Spleen (tissue), 11 donors: ENCODE measurements at regions not wholly inside any gene's neighbourhood (a gene's known extent, or its start where the extent isn't known, plus 50 kb on each side); places are given as distances from the start of the nearest gene placed in this dataset.

Experiments
- DNase-seq: peaks from one replicate; pipeline ENCODE4 v3.0.0-alpha.2; 2020
- H3K27ac ChIP-seq, 8 donors: fragments of 200-600 bp; sonication (generic) in 7 of 8; 1 replicate in 4 of 8; 2 replicates in 4 of 8; pipeline versions ENCODE4 v1.5.0 to v1.8.0; 2016 to 2021; ENCODE audit warnings: inconsistent platforms in 4 of 8, mild to moderate bottlenecking in 4 of 8, moderate library complexity in 1 of 8
- H3K27me3 ChIP-seq, 7 donors: fragments of 200-600 bp; sonication (generic) in 6 of 7; replicated peaks in 1 of 7; 1 replicate in 4 of 7; 2 replicates in 3 of 7; pipeline versions ENCODE4 v1.5.0 to v1.8.0; 2016 to 2021; ENCODE audit warnings: inconsistent platforms in 3 of 7, mild to moderate bottlenecking in 1 of 7
- H3K36me3 ChIP-seq, 6 donors: fragments of 200-600 bp; sonication (generic) in 5 of 6; 1 replicate in 4 of 6; 2 replicates in 2 of 6; pipeline versions ENCODE4 v1.5.0 to v1.8.0; 2016 to 2021; ENCODE audit warnings: inconsistent platforms in 2 of 6
- H3K4me1 ChIP-seq, 6 donors: fragments of 200-600 bp; sonication (generic) in 5 of 6; 1 replicate in 3 of 6; 2 replicates in 3 of 6; pipeline versions ENCODE4 v1.5.0 to v1.8.0; 2016 to 2021; ENCODE audit warnings: inconsistent platforms in 3 of 6
- H3K4me3 ChIP-seq, 8 donors: fragments of 200-600 bp; sonication (generic) in 7 of 8; 1 replicate in 4 of 8; 2 replicates in 4 of 8; pipeline versions ENCODE4 v1.5.0 to v1.8.0; 2016 to 2021; ENCODE audit warnings: inconsistent platforms in 4 of 8, mild to moderate bottlenecking in 4 of 8, moderate library complexity in 2 of 8
- H3K9me3 ChIP-seq, 8 donors: fragments of 200-600 bp; sonication (generic) in 7 of 8; 1 replicate in 4 of 8; 2 replicates in 4 of 8; pipeline versions ENCODE4 v1.5.0 to v1.8.0; 2016 to 2021; ENCODE audit warnings: inconsistent platforms in 4 of 8
- POLR2A ChIP-seq, 3 donors: fragments of 450-650 bp; IDR thresholded peaks; one replicate each; pipeline ENCODE4 v1.5.1; 2017; ENCODE audit warnings: antibody characterized with exemption in 3 of 3, mild to moderate bottlenecking in 1 of 3
- POLR2AphosphoS5 ChIP-seq, 3 donors: sonication (generic); formaldehyde crosslinking; IDR thresholded peaks; one replicate each; pipeline ENCODE4 v1.5.1; 2017; ENCODE audit warnings: antibody characterized with exemption in 3 of 3
- WGBS, 5 donors: extraction: QIAGEN DNeasy Blood & Tissue Kit in 3 of 5; methylation state at CpG; one replicate each; pipeline versions ENCODE4 v1.1.5 to v1.1.7; 2013 to 2018; 5-methylcytosine and 5-hydroxymethylcytosine counted together
- intact Hi-C: fragments of 100-400 bp; cut with DNase I; formaldehyde crosslinking; loops from one replicate; pipeline ENCODE4 v1.15.0; 2023; ENCODE audit warnings: low total_unique reads
- TF ChIP-seq, protein P1 (sequence below), 11 experiments: fragments of 200-600 bp in 7 of 11; fragments of 450-650 bp in 4 of 11; sonication (generic) in 4 of 11; IDR thresholded peaks in 8 of 11; conservative IDR thresholded peaks in 3 of 11; 1 replicate in 7 of 11; 2 replicates in 4 of 11; pipeline versions ENCODE4 v1.4.0 to v1.8.0; 2016 to 2021; ENCODE audit warnings: antibody characterized with exemption in 11 of 11, inconsistent platforms in 4 of 11, mild to moderate bottlenecking in 1 of 11
- donor health status: healthy with polysubstance abuse.
- donor health status: DM: no; HTN: no; CAD: no; lungs with moderate emphysema.
- donor health status: DM: no; HTN: no; CAD: no.
- donor health status: Bipolar disorder and iron deficiency.
- donor health status: healthy.
- donor health status: DM: no; HTN: no; CAD: no.
- donor health status: DM: yes; HTN: yes; CAD: no.

DNA sequence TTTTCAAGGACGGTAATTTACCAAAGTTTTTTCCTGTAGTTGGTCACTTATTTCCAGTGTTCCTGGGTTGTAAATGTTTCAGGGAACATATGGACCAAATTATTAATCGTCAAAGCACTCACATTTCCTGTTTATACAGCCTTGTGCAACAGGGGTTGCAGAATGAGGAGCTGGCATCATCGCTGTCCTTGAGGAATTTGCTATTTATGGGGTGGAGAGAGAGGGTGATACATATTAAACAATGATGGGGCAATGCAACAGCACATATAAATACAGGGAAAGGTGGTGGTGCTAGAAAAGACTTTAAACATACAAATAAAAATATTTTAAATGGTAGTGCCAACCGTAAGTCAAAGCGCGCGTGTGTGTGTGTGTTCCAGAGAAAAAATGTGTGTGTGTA, 369.8 kb downstream of the NPHP4 start:
- H3K27ac ChIP-seq, result no peak overlapping the region
- H3K4me1 ChIP-seq, result no peaks in the 10 kb centered on the region
- no peaks in the 10 kb centered on the region for H3K9me3 ChIP-seq
- peaks cover 0 to 42% (median 0%) of the 10 kb centered on the region in 7 donors for H3K27me3 ChIP-seq
- intact Hi-C loops, result no loop called here
- no peaks in the 10 kb centered on the region for H3K36me3 ChIP-seq
- TF ChIP-seq, protein P1, sequence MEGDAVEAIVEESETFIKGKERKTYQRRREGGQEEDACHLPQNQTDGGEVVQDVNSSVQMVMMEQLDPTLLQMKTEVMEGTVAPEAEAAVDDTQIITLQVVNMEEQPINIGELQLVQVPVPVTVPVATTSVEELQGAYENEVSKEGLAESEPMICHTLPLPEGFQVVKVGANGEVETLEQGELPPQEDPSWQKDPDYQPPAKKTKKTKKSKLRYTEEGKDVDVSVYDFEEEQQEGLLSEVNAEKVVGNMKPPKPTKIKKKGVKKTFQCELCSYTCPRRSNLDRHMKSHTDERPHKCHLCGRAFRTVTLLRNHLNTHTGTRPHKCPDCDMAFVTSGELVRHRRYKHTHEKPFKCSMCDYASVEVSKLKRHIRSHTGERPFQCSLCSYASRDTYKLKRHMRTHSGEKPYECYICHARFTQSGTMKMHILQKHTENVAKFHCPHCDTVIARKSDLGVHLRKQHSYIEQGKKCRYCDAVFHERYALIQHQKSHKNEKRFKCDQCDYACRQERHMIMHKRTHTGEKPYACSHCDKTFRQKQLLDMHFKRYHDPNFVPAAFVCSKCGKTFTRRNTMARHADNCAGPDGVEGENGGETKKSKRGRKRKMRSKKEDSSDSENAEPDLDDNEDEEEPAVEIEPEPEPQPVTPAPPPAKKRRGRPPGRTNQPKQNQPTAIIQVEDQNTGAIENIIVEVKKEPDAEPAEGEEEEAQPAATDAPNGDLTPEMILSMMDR (IDR thresholded peaks at IDR 0.05 in 8 of 11, conservative IDR thresholded peaks at IDR 0.05 in 3 of 11), result no peak
- TF ChIP-seq POLR2AphosphoS5 (IDR thresholded peaks at IDR 0.05) (no peak), POLR2A (IDR thresholded peaks at IDR 0.05) (no peak)
- 73 to 81% (median 76%) methylated on average over 7 of the region's 7 CpGs for WGBS, 5 donors
- H3K4me3 ChIP-seq, result no peak overlapping the region
- no peak for DNase-seq

DNA sequence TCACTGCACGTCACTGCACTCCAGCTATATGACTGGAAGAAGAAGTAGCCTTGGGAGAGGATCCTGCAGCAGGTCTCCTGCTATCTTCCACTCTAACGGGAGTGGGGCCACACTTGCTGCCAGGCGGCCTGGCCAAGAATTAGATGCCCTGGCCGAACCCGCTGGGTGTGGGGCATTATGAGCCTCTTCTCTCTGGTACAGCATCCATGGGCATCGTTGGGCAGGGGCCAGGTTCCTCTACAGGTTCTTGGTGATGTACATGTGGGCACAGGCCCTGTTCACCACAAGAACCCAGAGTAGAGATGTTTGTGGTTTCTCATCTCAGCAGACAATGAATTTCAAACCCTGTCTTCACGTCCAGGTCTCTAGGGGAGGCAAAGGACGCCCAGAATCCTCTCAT, 370.5 kb downstream of the NPHP4 start:
- 78 to 82% (median 81%) methylated on average over 8 of the region's 8 CpGs for WGBS, 5 donors
- intact Hi-C loops, result no loop called here
- no peak for TF ChIP-seq POLR2AphosphoS5 (IDR thresholded peaks at IDR 0.05)
- Histone ChIP-seq H3K4me1 (no peaks in the 10 kb centered on the region), H3K27me3 (peaks cover 0 to 50% (median 0%) of the 10 kb centered on the region in 7 donors), H3K27ac (no peak overlapping the region), H3K36me3 (no peaks in the 10 kb centered on the region), H3K4me3 (no peak overlapping the region), H3K9me3 (no peaks in the 10 kb centered on the region)
- no peak for DNase-seq

GRCh38 chr1:5620997-5621396, 371.2 kb downstream of the NPHP4 start:
- H3K27me3 ChIP-seq, result peaks cover 0 to 57% (median 0%) of the 10 kb centered on the region in 7 donors

DNA sequence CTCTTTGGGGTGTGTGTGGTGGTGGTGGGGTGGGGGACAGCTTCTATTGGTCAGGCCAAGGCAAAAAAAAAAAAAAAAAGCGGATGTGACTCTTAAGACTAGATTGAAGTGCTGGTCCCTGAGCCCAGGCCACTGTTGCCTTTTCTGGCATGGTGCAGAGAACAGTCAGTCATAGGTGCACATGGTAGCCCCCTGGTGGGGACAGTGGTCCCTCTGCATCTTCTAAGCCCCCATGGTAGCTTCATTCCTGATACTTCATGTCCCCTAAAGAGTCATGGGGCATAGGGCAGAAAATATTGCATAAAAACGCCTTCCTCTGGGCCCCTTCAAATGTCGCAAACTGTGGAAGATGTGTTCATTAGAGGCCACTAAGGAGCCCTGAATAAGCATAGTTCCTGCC, 371.8 kb downstream of the NPHP4 start:
- 59 to 84% (median 77%) methylated on average over 3 of the region's 3 CpGs for WGBS, 5 donors
- intact Hi-C loops, result no loop called here
- H3K36me3 ChIP-seq, result no peaks in the 10 kb centered on the region
- H3K4me3 ChIP-seq, result no peak overlapping the region
- no peak overlapping the region for H3K27ac ChIP-seq
- TF ChIP-seq, protein P1 (IDR thresholded peaks at IDR 0.05 in 8 of 11, conservative IDR thresholded peaks at IDR 0.05 in 3 of 11), result no peak
- TF ChIP-seq POLR2A (IDR thresholded peaks at IDR 0.05) (no peak), POLR2AphosphoS5 (IDR thresholded peaks at IDR 0.05) (no peak)
- DNase-seq, result no peak
- peaks cover 0 to 62% (median 5%) of the 10 kb centered on the region in 7 donors for H3K27me3 ChIP-seq
- H3K4me1 ChIP-seq, result no peaks in the 10 kb centered on the region
- no peaks in the 10 kb centered on the region for H3K9me3 ChIP-seq

More at GRCh38 chr1:5620997-5621396, 371.2 kb downstream of the NPHP4 start:
- intact Hi-C loops, result no loop called here
- no peaks in the 10 kb centered on the region for H3K36me3 ChIP-seq
- DNase-seq, result no peak
- H3K27ac ChIP-seq, result no peak overlapping the region
- TF ChIP-seq POLR2A (IDR thresholded peaks at IDR 0.05) (no peak), POLR2AphosphoS5 (IDR thresholded peaks at IDR 0.05) (no peak)
- TF ChIP-seq, protein P1 (IDR thresholded peaks at IDR 0.05 in 8 of 11, conservative IDR thresholded peaks at IDR 0.05 in 3 of 11), result peak in 2 of 11 experiments; percentile 14 to 22
- H3K4me3 ChIP-seq, result no peak overlapping the region
- no peaks in the 10 kb centered on the region for H3K9me3 ChIP-seq
- 14 to 34% (median 19%) methylated on average over 3 of the region's 3 CpGs for WGBS, 5 donors
- H3K4me1 ChIP-seq, result no peaks in the 10 kb centered on the region

DNA sequence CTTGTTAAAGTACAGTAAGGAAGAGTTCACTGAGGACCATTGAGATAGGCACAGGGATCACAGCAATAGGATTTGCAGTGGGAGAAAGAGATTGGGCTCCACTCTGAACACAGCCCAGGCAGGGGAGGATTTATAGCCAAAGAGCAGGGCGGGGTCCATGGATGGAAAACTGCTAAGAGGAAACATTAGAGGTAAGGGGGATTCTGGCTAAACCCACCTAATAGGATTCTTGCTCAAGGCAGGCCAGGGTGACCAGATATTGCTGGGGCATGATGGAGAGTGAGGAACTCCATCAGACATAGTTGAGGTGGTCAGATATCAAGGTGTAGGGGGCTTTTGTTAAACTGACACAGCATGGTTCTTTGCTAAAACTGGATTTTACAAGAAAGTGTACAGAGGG, 372.8 kb downstream of the NPHP4 start:
- no peaks in the 10 kb centered on the region for H3K4me1 ChIP-seq
- WGBS, 5 donors, result 47 to 96% (median 84%) methylated on average over 1 of the region's 1 CpG
- intact Hi-C loops, result no loop called here
- H3K27me3 ChIP-seq, result peaks cover 0 to 68% (median 5%) of the 10 kb centered on the region in 7 donors
- no peaks in the 10 kb centered on the region for H3K9me3 ChIP-seq
- DNase-seq, result no peak
- no peak overlapping the region for H3K27ac ChIP-seq
- H3K4me3 ChIP-seq, result no peak overlapping the region
- TF ChIP-seq, protein P1 (IDR thresholded peaks at IDR 0.05 in 8 of 11, conservative IDR thresholded peaks at IDR 0.05 in 3 of 11), result no peak
- no peak for TF ChIP-seq POLR2A (IDR thresholded peaks at IDR 0.05)
- TF ChIP-seq POLR2AphosphoS5 (IDR thresholded peaks at IDR 0.05), result no peak
- H3K36me3 ChIP-seq, result no peaks in the 10 kb centered on the region
